Fibroblast of skin of right biceps (primary cell): ENCODE measurements at regions not wholly inside any gene's neighbourhood (a gene's known extent, or its start where the extent isn't known, plus 50 kb on each side); places are given as distances from the start of the nearest gene placed in this dataset.
A peak's percentile ranks its signal among the peaks of the same experiment; 100 is the strongest.
"Not testable (repeated sequence)": the region's sequence is repeated elsewhere in the genome, so short reads cannot be mapped to it uniquely, and the experiment has no call there.

Experiments used
- DNase-seq: peaks from one replicate; pipeline ENCODE4 v3.0.0-alpha.2; 2013

DNA sequence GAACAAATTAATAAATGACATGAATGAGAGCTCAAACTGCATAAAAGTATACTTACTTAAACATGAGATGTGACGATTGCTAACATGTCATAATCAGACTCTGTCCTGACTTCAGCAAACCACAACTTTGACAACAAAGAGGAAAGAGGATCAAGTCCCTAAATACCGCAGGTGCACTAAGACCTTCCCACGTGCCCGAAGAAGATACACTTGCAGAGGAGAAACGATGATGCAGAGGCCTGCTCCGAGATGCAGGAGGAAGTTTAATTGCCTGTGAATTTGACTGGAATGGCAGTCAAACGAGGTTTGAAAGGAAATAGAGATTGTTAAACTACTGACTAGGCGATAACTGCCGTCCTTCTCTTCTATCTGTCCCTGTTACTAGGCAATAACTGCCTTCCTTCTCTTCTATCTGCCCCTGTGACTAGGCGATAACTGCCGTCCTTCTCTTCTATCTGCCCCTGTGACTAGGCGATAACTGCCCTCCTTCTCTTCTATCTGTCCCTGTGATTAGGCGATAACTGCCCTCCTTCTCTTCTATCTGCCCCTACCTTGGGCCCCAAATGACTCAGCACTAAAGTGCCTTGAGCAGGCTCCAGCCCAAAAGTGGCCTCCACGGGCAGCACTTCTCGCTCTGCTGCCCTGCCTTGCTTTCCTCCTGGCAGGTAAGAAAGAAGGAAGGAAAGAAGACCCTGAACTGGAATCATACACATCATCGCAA is 2226.0 kb upstream of the DEFB115 start:
- not testable (repeated sequence) for DNase-seq

DNA sequence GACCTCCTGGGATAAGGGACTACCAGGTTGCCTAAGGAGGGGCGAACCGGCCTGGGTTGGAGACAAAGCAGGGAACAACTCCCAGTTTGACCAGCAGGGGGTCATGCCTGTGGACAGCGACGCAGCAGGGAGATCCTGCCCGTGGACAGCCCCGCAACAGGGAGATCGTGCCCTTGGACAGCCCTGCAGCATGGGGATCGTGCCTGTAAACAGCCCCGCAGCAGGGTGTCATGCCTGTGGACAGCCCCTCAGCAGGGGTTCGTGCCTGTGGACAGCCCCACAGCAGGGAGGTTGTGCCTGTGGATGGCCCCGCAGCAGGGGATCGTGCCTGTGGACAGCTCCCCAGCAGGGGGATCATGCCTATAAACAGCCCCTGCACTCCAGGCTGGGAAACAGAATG is 2213.2 kb upstream of the DEFB115 start:
- not testable (repeated sequence) for DNase-seq

DNA sequence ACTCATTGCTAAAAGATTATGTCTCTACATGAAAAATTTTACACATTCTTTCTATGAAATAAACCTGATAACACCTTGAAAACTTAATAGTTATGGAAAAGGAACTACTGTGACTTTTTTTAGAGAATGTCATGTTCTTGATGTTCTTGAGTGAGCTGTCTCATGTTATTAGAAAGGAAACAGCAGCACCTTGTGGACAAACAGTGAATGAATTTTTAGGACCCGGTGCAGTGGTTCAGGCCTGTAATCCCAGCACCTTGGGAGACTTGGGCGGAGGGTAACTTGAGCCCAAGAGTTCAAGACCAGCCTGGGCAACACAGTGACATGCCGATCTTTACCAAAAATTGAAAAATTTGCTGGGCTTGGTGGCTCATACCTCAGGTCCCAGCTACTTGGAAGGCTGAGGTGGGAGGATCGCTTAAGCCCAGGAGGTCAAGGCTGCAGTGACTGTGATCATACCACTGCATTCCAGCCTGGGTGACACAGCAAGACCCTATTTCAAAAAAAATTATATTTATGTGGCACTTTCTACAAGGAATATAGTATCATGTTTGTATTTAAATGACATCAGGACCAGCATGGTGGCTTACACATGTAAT is 2207.4 kb upstream of the DEFB115 start:
- not testable (repeated sequence) for DNase-seq

DNA sequence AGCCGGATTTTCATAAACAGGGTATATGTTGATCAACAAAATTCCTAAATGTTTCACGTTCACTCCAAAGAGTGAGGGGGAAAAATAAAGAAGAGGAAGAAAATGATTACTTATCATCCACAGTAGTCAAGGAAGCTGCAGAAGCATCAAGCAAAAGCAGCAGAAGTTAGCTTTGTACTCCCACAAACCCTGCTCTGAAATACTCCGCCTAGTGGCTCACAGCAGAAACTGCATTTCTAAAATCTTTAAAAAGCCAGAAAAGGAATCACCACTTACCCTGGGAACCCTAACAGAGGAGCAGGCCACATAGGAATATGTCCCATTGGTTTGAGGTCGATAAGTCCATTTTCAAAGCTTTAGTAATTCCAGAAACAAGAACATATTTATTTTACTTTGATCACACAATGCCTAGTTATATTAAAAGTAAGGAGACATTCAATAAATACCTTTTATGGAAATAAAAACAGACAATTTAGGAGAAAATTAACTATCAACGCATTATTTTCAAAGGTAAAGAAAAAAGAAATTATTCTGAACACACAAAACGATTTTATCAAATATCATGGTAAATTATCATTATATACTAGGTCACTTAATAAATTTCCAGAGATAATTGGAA is 2199.5 kb upstream of the DEFB115 start:
- DNase-seq: not testable (repeated sequence)

DNA sequence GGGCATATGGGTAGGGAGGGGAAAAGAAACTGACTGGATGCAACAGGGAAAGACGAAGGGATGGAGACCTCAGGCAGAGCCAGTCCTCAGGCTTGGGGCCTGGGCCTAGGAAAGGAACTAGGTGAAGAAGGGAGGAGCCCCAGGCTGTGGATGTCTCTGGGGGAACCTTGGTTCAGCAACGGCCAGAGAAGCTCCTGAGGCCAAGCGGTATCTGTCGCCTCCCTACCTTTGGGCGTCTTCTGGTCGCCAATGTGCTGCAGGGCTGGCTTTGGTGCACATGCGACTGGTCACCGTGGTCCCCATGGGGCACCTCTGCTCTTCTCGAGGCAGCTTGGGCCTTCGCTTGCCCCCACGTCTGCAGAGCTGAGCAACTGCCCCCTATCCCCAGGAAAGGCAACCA is 2195.0 kb upstream of the DEFB115 start:
- not testable (repeated sequence) for DNase-seq

DNA sequence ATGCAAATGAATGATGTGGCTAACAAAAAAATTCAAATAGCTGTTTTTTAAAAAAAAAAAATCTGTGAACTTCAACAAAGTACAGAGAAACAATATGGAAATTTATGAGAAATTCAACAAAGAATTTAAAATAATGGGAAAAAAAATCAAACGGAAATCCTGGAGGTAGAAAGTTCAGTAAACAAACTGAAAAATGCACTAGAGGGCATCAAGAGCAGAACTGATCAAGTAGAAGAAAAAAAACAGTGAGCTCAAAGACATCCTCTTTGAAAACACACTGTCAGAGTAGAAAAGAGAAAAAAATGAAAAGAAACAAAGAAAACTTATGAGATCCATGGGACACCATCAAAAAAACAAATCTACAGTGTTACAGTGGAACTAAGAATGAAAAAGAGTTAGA is 2191.1 kb upstream of the DEFB115 start:
- not testable (repeated sequence) for DNase-seq

DNA sequence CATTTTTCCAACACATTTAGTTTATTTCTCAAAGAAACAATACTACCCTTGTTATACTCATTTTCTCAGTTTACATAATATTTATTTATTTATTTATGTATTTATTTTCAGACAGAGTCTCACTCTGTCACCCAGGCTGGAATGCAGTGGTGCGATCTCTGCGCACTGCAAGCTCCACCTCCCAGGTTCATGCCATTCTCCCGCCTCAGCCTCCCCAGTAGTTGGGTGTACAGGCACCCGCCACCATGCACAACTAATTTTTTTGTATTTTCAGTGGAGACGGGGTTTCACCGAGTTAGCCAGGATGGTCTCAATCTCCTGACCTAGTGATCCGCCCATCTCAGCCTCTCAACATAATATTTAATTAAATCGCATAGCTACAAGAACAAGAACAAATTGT is 2183.8 kb upstream of the DEFB115 start:
- DNase-seq: not testable (repeated sequence)

DNA sequence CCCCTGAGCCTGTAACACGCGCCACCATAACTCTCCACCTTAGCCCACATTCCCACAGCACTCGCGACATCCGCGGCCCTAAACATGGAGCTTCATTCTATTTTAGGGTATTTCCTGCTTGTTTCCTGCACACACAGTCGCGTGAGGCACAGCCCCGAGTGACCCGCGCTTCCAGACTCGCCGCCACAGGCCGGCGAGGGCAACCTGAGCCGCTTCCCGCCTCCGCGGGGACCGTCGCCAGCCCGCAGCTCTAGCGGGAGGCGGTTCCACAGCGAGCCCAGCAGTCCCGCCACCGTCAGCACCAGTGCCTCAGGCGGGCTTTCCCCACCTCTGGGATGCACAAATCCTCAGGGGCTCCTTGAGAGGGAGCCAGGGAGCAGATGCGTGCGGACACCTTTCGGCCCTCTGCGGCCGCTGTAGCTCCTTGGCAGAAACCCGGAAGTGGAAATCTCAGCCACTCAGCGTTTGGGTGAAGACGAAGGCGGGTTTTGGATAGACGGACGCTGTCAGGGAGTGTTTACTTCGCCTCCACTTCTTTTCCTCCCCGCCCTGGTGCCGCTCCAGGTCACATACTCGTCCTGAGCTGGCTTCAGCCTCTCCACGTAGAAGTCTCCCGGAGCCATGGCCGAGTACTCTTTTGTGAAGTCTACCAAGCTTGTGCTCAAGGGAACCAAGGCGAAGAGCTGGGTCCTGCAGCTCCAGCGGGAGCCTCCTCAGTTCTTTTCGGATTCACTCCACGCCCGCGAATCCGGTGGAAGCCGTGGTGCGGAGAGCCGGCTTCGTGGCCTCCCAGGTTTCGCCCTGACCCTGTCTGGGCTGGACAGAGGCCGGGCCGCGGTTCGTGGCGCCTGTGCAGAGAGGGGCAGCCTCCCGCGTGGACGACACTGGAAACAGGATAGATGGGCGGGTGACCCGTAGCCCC is 2177.4 kb upstream of the DEFB115 start:
- peak; percentile 78 for DNase-seq

DNA sequence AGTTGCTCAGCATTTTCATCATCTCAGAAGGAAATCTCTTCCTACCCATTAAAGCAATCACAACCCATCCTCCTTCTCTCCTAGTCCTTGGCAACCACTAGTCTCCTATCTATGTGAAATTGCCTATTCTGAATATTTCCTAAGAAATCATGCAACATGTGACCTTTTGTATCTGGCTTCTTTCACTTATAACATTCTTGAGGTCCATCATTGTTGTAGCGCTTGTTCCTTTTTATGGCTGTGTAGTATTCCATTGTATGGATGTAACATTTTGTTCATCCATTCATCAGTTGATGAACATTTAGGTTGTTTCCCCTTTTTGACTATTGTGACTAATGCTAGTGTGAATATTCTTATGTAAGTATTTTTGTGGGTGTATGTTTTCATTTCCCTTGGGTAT is 2175.8 kb upstream of the DEFB115 start:
- DNase-seq: not testable (repeated sequence)

DNA sequence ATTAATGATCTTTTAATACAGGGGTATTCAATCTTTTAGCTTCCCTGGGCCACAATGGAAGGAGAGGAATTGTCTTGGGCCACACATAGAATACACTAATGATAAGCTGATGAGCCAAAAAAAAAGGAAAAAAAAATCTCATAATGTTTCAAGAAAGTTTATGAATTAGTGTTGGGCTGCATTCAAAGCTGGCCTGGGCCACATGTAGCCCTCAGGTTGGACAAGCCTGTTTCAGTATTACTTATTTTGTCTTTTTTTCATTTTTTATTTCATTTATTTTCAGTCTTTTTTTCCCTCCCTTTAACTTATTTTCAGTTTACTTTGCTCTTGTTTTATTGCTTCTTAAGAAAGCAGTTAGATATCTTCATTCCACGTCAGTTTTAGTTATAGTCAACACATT is 2171.8 kb upstream of the DEFB115 start:
- no peak for DNase-seq

DNA sequence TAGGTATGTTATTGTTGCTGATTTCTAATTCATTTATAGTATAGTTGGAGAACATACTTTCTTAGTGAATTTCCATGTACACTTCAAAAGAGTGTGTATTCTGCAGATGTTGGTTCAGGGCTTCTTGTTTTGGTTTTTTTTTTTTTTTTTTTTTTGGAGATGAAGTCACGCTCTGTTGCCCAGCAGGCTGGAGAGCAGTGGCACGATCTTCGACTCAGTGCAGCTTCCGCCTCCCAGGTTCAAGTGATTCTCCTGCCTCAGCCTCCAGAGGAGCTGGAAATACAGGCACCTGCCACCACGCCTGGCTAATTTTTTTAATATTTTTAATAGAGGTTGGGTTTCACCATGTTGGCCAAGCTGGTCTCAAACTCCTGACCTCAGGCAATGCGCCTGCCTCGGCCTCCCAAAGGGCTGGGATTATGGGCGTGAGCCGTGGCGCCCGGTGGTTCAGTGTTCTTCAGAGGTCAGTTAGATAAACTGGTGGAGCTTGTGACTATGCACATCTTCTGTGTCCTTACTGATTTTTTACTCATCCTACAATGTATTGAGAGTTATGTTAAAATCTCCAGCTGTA is 2171.2 kb upstream of the DEFB115 start:
- DNase-seq: not testable (repeated sequence)

DNA sequence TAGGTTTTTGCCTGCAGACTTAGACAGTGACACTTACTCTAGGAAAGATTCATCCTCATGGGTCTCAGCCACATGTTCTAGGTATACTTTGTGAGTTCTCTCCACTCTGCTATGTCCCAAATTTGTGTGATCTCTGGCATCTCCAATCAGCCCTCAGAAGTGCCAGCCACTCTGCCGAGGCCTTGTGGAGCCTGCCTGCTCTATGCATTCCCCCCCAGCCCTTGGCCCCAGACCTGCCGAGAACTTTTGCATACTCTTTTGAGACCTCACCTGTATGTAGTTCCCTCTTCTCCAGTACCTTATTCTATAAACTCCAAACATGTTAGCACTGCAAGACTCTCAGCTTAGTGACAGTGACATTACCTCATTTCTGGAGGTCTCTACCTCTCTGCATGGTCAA is 2170.5 kb upstream of the DEFB115 start:
- DNase-seq: no peak

DNA sequence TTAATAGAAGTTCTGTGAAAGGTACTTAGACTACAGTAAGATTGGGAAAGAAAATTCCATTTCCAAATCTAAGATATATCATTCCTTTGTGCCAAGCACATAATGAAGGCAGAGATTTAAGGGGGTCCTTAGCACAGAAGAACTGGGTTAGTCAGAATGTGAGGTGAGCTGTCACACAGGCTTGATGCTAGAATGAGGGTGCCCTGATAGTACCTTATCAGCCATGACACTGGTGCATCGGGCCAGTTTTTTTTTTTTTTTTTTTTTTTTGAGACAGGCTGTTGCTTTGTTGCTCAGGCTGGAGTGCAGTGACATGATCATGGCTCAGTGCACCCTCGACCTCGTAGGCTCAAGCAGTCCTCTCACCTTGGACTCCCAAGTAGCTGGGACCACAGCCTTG is 2169.6 kb upstream of the DEFB115 start:
- not testable (repeated sequence) for DNase-seq

DNA sequence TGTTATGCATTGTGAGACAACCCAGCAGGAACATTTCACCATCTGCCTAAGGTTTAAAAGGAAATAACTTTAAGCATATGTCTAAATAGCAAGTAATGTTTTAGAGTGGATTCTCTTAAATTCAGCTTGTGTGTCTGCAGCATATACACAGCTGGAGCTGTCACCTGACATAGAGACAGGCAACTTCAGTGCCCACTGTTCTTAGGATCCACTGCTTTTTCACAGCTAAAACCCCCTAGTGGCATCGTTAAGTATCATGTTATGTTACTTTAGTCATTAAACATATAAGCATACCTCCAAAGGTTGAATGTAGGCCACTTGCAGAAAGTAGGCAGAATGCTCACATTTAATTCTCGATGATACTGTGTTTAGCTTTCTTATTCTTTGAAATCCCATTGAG is 2169.0 kb upstream of the DEFB115 start:
- DNase-seq: not testable (repeated sequence)

DNA sequence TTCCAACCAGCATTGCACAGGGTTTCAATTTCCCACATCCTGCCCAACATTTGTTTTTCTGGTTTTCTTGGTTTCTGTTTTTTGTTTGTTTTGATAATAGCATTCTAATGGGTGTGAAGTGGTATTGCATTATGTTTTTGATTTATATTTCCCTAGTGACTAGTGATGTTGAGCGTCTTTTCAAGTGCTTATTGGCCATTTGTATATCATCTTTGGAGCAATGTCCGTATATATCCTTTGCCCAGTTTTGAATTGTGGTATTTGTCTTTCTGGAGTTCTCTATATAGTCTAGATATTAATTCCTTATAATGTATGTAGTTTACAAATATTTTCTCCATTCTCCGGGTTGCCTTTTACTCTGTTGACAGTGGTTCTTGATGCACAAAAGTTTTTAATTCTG is 2168.1 kb upstream of the DEFB115 start:
- not testable (repeated sequence) for DNase-seq

DNA sequence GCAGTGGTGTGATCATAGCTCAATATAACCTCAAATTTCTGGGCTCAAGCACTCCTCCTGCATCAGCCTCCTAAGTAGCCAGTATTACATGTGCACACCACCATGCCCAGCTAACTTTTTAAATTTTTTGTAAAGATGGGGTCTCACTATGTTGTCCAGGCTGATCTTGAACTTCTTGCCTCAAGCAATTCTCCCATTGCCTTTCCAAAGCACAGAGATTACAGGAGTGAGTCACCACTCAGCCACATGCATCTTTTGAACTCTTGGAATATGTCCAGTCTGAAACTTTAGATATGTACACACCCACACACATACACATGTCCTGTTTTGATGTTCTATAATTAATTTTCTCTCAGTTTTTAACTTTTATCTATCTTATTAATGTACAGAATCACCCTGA is 2163.5 kb upstream of the DEFB115 start:
- not testable (repeated sequence) for DNase-seq

DNA sequence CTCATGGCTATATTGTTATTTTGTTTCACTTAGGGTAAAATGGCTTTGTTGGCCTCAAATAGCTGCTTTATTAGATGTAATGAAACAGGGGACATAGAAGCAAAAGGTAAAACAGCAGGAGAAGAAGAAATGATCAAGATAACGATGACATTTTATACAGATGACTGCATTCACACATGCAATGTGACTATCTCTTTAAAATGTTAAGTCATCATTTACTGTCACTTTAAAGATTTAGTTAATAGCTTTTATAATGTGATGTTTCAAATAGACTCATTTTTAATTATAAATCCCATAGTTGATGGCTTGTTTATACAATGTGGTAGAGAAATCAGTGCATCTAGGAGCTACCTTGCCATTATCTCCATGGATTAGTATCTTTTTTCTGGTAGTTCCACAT is 2160.8 kb upstream of the DEFB115 start:
- not testable (repeated sequence) for DNase-seq

DNA sequence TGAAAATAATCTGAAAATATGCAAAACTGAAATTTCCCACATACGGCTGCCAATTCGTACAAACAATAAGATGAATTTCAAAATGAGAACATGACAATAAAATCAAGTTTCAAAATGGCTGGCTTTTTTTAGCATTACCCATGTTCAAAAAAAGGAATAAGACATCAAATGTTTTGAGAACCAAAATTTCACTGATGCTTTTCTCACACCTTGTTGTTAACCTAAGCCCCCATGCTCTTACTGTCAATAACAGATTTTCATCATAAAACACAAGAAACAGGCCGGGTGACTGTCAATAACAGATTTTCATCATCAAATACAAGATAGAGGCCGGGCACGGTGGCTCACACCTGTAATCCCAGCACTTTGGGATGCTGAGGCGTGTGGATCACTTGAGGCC is 2149.6 kb upstream of the DEFB115 start:
- DNase-seq: not testable (repeated sequence)

DNA sequence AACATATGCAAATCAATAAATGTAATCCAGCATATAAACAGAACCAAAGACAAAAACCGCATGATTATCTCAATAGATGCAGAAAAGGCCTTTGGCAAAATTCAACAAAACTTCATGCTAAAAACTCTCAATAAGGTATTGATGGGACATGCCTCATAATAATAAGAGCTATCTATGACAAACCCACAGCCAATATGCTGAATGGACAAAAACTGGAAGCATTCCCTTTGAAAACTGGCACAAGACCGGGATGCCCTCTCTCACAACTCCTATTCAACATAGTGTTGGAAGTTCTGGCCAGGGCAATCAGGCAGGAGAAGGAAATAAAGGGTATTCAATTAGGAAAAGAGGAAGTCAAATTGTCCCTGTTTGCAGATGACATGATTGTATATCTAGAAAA is 2148.1 kb upstream of the DEFB115 start:
- not testable (repeated sequence) for DNase-seq

DNA sequence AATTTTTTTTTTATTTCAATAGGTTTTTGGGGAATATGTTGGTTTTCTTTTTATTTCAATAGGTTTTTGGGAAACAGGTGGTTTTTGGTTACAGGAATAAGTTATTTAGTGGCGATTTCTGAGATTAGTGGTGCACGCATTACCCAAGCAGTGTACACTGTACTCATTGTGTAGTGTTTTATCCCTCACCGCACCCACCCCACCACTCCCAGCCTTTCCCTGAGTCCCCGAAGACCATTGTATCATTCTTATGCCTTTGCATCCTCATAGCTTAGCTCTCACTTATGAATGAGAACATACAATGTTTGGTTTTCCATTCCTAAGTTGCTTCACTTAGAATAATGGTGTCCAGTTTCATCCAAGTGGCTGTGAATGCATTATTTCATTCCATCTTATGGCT is 2142.4 kb upstream of the DEFB115 start:
- not testable (repeated sequence) for DNase-seq

DNA sequence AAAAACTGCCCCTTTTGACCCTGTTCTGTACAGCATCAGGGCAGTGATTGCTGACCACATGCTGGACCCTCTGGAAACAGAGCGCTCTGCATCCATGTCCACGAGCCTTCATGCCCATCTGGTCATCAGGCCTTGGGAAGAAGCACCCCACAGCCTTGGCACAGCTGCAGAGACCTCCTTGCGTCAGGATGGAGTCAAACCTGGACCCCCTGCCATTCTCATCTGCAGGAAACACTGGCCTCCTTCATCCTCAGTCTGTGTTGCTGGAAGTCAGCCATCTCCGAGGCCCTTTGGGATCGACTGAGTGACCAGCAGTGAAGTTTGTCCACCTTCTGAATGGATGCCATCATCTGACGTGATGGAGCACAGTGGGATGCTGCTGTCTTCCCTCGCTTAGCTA is 2138.3 kb upstream of the DEFB115 start:
- no peak for DNase-seq

DNA sequence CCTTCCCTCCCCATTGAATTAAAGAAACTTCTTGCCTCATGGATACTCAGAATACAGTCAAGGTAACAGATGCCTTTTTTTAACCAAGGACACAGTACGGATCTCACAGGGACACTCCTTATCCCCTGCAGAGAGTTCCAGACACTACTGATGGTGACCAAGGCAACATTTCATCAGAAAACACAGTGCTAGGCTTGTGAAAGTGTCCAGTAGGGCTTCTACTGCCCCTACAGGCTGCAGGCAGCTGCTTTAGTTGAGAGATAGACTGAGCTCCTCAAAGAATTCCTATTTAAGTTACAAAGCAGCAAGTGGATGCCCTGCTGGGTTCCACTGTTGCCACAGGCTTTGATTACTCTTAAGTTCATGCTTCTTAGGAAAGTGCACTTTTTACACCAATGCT is 2137.8 kb upstream of the DEFB115 start:
- not testable (repeated sequence) for DNase-seq

DNA sequence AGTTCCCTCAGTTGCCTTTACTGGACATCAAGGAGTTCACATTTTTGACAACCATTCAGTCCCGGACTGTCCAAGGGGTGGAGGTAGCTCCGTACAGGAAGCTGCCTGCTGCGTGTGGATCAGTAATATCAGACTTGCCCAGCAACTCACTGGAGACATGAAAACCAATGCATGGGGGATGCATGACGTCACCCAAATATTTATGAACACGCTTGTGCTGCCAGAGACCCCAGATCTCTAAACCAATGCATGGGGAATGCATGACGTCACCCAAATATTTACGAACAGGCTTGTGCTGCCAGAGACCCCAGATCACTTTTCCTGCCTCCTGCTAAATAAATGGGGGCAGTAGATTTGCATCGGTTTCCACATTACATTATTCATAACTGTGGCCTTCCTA is 2137.4 kb upstream of the DEFB115 start:
- DNase-seq: not testable (repeated sequence)
